ENCODE measurements at regions not wholly inside any gene's neighbourhood (a gene's known extent, or its start where the extent isn't known, plus 50 kb on each side); places are given as distances from the start of the nearest gene placed in this dataset.
"Not testable (repeated sequence)": the region's sequence is repeated elsewhere in the genome, so short reads cannot be mapped to it uniquely, and the experiment has no call there.

DNA sequence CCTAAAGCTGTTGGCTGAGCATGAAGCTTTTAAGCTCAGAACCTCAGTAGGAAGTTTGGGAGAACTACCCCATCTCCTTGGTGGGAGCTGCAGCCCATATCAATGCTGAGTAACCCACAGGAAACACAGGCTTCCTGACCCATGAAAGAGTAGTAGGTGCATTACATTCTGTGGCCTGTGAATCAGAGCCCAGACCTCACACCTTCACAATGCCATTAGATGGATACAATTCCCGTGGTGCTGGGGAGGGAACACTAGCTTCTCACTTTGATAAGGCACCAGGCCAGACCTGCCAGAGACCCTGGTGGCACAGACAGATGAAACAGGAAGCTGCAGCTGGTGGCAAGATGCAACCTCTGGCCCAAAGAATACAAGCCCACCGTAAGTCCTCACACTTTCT, 308.8 kb downstream of the NPHP4 start:
- ATAC-seq (ENCODE audit: low read depth): no peak
- Mint-ChIP-seq H3K4me1 (no peaks in the 10 kb centered on the region), H3K4me3 (no peak overlapping the region), H3K27me3 (peaks cover 5% of the 10 kb centered on the region), H3K27ac (no peak overlapping the region), H3K36me3 (ENCODE audit: low read depth) (no peaks in the 10 kb centered on the region), H3K9me3 (peaks cover under 1% of the 10 kb centered on the region)
- intact Hi-C loops (cut with micrococcal nuclease): no loop called here
- TF ChIP-seq, protein P1, sequence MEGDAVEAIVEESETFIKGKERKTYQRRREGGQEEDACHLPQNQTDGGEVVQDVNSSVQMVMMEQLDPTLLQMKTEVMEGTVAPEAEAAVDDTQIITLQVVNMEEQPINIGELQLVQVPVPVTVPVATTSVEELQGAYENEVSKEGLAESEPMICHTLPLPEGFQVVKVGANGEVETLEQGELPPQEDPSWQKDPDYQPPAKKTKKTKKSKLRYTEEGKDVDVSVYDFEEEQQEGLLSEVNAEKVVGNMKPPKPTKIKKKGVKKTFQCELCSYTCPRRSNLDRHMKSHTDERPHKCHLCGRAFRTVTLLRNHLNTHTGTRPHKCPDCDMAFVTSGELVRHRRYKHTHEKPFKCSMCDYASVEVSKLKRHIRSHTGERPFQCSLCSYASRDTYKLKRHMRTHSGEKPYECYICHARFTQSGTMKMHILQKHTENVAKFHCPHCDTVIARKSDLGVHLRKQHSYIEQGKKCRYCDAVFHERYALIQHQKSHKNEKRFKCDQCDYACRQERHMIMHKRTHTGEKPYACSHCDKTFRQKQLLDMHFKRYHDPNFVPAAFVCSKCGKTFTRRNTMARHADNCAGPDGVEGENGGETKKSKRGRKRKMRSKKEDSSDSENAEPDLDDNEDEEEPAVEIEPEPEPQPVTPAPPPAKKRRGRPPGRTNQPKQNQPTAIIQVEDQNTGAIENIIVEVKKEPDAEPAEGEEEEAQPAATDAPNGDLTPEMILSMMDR (IDR thresholded peaks at IDR 0.05): no peak
- no peak for DNase-seq
- CTCF ChIA-PET: no interaction called here
- POLR2A ChIA-PET: no interaction called here

DNA sequence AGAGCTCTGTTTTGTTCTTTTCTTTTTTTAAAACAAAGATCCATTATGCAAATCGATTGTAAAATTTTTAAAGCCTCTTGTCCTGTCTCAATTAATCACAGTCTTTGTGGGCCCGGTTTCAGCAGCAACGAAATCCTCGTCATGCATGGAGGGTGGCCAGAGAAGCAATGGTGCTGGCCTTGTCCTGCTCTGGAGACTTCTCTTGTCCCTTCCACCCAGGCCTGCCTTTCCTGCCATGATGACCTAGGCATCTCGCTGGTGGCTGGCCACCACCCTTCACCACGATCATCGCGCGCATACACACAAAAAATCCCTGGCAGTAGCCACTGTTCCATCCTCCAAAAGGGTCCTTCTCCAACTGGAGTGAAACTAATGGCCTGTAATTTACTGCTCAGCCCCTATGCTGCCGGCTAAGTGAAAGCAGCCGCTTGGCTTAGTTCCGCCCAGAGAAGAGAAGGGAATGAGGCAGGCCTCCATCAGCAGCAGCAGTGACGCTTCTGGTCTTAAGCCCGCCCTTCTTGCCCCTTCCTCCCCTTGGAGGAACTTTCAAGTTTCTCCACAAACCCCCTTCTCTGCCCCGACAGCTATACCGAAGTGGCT, 309.5 kb downstream of the NPHP4 start:
- no peak overlapping the region for H3K27ac Mint-ChIP-seq
- peaks cover 5% of the 10 kb centered on the region for H3K9me3 Mint-ChIP-seq
- H3K27me3 Mint-ChIP-seq: peaks cover 5% of the 10 kb centered on the region
- no peaks in the 10 kb centered on the region for H3K36me3 Mint-ChIP-seq (ENCODE audit: low read depth)
- POLR2A ChIA-PET: no interaction called here
- TF ChIP-seq, protein P1 (IDR thresholded peaks at IDR 0.05): no peak
- CTCF ChIA-PET: no interaction called here
- ATAC-seq (ENCODE audit: low read depth) (no peak), DNase-seq (no peak)
- H3K4me1 Mint-ChIP-seq: no peaks in the 10 kb centered on the region
- no peak overlapping the region for H3K4me3 Mint-ChIP-seq
- intact Hi-C loops (cut with micrococcal nuclease): no loop called here

DNA sequence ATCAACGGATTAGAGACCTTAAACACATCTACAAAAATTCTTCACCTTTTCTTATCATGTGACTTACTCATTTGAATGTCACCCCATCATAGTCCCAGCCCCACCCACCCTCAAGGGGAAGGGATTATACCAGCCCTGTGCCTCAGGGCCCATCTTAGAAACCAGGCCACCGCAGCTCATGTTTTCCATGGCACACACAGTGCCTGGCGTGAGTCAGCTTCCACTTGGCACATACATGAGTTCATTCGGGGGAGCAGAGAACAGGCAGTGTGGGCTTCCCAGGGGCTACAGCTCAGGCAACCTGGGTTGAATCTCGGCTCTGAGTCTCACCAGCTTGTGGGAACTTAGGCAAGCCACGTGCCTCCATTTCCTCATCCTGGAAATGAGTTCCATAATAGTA, 310.6 kb downstream of the NPHP4 start:
- no peak overlapping the region for H3K4me3 Mint-ChIP-seq
- ChIA-PET POLR2A (no interaction called here), CTCF (no interaction called here)
- DNase-seq: no peak
- no peaks in the 10 kb centered on the region for H3K36me3 Mint-ChIP-seq (ENCODE audit: low read depth)
- no peaks in the 10 kb centered on the region for H3K4me1 Mint-ChIP-seq
- H3K27ac Mint-ChIP-seq: no peak overlapping the region
- H3K9me3 Mint-ChIP-seq: peaks cover 5% of the 10 kb centered on the region
- intact Hi-C loops (cut with micrococcal nuclease): no loop called here
- TF ChIP-seq, protein P1 (IDR thresholded peaks at IDR 0.05): no peak
- ATAC-seq (ENCODE audit: low read depth): no peak
- H3K27me3 Mint-ChIP-seq: peaks cover 6% of the 10 kb centered on the region

DNA sequence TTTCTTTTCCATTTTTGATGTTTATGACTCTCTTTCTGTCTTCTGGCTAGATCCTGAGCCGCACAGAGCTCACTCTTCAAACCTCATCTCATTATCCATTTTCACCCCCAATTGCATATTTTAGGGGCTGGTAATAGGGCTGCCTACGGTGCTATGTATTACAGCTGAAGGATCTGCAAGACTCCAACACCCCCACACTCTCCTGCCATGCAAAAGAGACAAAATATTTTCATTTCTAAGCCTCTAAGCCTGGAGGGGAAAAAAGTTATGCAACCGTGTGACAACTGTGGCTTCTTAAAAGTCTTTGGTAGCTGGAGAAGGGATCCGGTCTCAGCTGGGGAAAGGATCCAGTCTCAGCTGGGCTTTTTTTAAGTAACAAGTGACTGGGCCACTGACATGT, 311.6 kb downstream of the NPHP4 start:
- peaks cover 6% of the 10 kb centered on the region for H3K27me3 Mint-ChIP-seq
- no peaks in the 10 kb centered on the region for H3K4me1 Mint-ChIP-seq
- ChIA-PET CTCF (no interaction called here), POLR2A (no interaction called here)
- no peak overlapping the region for H3K27ac Mint-ChIP-seq
- ATAC-seq (ENCODE audit: low read depth) (no peak), DNase-seq (no peak)
- TF ChIP-seq, protein P1 (IDR thresholded peaks at IDR 0.05): no peak
- H3K36me3 Mint-ChIP-seq (ENCODE audit: low read depth): no peaks in the 10 kb centered on the region
- H3K4me3 Mint-ChIP-seq: no peak overlapping the region
- H3K9me3 Mint-ChIP-seq: peaks cover 8% of the 10 kb centered on the region
- intact Hi-C loops (cut with micrococcal nuclease): no loop called here

DNA sequence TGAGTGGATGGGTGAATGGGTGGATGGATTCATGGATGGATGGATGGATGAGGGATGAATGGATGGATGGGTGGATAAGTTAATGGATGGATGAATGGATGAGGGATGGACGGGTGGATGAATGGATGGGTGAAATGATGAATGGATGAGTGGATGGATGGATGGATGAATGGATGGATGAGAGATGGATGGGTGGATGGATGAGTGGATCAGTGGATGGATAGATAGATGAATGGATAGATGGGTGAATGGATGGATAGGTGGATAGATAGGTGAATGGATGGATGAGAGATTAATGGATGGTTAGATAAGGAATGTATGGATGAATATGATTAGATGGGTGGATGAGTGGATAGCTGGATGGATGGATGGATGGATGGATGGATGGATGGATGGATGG, 313.5 kb downstream of the NPHP4 start:
- intact Hi-C loops (cut with micrococcal nuclease): no loop called here
- no peak for ATAC-seq (ENCODE audit: low read depth)
- TF ChIP-seq, protein P1 (IDR thresholded peaks at IDR 0.05): no peak

DNA sequence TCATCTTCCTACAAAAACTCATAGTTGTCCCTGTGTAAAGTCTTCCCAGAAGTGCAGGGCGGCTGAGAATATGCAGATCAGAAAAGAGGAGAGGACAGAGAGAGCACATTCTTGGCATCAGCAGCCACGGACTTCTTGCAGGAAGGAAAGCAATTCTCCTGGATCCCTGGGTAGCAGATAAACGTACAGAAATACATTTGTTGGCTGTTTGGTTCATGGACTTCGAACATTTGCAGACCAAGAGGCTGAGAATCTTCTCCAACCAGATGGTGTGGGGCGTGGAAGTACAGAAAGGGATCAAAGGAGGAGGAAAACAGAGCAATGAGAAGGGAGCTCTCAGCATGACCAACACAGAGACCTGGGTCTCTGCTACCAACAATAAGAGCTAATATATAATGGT, 319.9 kb downstream of the NPHP4 start:
- H3K27ac Mint-ChIP-seq; H3K4me1 Mint-ChIP-seq; H3K4me3 Mint-ChIP-seq; intact Hi-C loops (cut with micrococcal nuclease); DNase-seq; POLR2A ChIA-PET; H3K27me3 Mint-ChIP-seq; CTCF ChIA-PET; H3K36me3 Mint-ChIP-seq (ENCODE audit: low read depth); ATAC-seq (ENCODE audit: low read depth): not testable (repeated sequence)
- H3K9me3 Mint-ChIP-seq: peaks cover 16% of the 10 kb centered on the region

More for the DNA sequence above, 313.5 kb downstream of the NPHP4 start:
- no peak for DNase-seq
- Mint-ChIP-seq H3K4me3 (no peak overlapping the region), H3K27me3 (peaks cover 2% of the 10 kb centered on the region), H3K9me3 (peaks cover 16% of the 10 kb centered on the region), H3K27ac (no peak overlapping the region), H3K4me1 (no peaks in the 10 kb centered on the region), H3K36me3 (ENCODE audit: low read depth) (no peaks in the 10 kb centered on the region)
- ChIA-PET CTCF (no interaction called here), POLR2A (no interaction called here)

All from activated B cell treated with CpG ODN at 0.5 μM for 24 hours (primary cell).